ENCODE measurements at regions not wholly inside any gene's neighbourhood (a gene's known extent, or its start where the extent isn't known, plus 50 kb on each side); places are given as distances from the start of the nearest gene placed in this dataset.

DNA sequence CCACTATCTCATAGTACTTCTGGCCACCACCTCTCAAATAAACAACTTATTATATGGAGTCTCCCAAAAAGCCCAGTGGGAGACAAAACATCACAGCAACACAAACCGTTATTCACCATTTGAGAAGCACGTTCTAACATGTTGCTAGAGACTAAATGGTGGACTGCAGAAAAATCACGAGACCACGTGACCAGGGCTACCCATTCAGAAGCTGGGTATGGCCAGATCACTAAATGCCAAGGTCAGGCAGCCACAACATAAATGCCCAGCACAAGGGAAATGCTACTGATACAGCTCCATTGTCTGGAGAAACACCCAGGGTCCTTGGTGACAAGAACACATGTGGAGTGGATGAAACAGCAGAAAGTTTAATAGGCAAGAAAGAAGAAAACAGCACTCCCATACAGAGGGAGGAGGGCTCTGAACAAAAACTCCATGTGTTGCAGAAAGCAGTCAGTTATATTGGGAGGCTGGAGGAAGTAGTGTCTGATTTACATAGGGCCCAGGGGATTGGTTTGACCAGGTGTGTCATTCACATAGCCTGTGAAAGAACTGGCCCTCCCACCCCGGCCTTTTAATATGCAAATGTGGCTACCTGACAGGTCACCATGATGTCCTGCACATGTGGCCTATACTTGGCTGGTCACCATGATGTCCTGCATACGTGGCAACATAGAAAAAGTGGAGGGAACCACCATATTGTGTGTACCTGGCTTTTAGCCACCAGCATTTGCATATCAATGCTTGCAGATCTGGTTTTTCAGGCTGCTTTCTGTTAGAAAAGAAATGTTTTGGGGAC is 97.2 kb downstream of the TRIM36 start:
- Histone ChIP-seq H3K36me3 (ENCODE audit: insufficient read depth, low read length) (no peaks in the 10 kb centered on the region), H3K9me3 (ENCODE audit: low read depth, low read length) (no peaks in the 10 kb centered on the region), H3K4me3 (no peak overlapping the region), H3K9ac (ENCODE audit: insufficient read length) (no peak overlapping the region), H3K27ac (no peak overlapping the region)
- TF ChIP-seq EZH2 (IDR thresholded peaks at IDR 0.05): no peak
- TF ChIP-seq POLR2AphosphoS5 (IDR thresholded peaks at IDR 0.05; ENCODE audit: borderline replicate concordance, low read depth, low read length): no peak
- no peak for TF ChIP-seq FOXP2 (optimal IDR thresholded peaks at IDR 0.05; ENCODE audit: control extremely low read depth, extremely low read length, insufficient read depth)
- no peak for DNase-seq (ENCODE audit: low read depth, low spot score)

GRCh38 chr5:115070737-115071136 is 99.0 kb downstream of the TRIM36 start:
- Histone ChIP-seq H3K4me3 (no peak overlapping the region), H3K27ac (no peak overlapping the region), H3K9ac (ENCODE audit: insufficient read length) (no peak overlapping the region), H3K9me3 (ENCODE audit: low read depth, low read length) (no peaks in the 10 kb centered on the region), H3K36me3 (ENCODE audit: insufficient read depth, low read length) (no peaks in the 10 kb centered on the region)
- no peak for DNase-seq (ENCODE audit: low read depth, low spot score)
- no peak for TF ChIP-seq EZH2 (IDR thresholded peaks at IDR 0.05)
- no peak for TF ChIP-seq POLR2AphosphoS5 (IDR thresholded peaks at IDR 0.05; ENCODE audit: borderline replicate concordance, low read depth, low read length)
- TF ChIP-seq FOXP2 (optimal IDR thresholded peaks at IDR 0.05; ENCODE audit: control extremely low read depth, extremely low read length, insufficient read depth): no peak

DNA sequence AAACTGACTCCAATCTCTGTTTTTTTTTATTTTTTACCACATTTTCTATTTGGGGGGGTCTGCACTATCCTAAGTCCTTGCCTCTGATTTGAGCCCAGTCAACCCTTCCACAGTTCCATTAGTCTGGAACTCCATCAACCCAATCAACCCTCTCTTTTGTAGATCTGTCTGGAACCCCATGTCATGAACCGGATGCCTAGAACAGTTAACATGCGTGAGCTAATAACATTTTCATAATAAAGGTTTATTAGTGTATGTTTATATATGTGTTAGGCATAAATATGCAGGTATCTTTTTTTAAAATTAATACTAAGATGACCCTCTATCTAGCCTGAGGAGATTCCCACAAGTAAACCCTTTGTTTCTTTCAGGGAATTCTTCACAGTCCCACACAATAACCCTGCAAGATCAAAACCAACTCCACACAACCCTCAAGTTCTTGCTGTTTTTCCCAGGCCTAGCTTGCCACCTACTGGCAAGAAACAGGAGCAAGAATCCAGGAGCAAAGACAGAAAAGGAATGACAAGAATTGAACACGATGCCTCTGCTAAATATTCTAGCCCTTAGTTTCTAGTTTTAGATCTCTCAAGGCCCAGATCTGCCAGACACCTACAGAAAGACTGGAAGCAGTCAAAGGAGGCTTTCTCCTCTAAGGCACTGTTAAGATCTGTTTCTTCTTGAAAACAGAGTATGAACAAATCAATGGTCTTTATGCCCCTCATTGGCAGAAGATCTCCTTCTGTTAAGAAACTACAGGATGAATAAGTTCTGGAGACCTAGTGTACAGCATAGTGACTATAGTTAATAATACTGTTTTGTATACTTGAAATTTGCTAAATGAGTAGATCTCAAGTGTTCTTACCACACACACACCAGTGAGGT is 100.4 kb downstream of the TRIM36 start:
- DNase-seq (ENCODE audit: low read depth, low spot score): no peak
- H3K36me3 ChIP-seq (ENCODE audit: insufficient read depth, low read length): no peaks in the 10 kb centered on the region
- H3K9me3 ChIP-seq (ENCODE audit: low read depth, low read length): no peaks in the 10 kb centered on the region
- no peak overlapping the region for H3K27ac ChIP-seq
- no peak overlapping the region for H3K9ac ChIP-seq (ENCODE audit: insufficient read length)
- H3K4me3 ChIP-seq: no peak overlapping the region
- no peak for TF ChIP-seq FOXP2 (optimal IDR thresholded peaks at IDR 0.05; ENCODE audit: control extremely low read depth, extremely low read length, insufficient read depth)
- no peak for TF ChIP-seq EZH2 (IDR thresholded peaks at IDR 0.05)
- no peak for TF ChIP-seq POLR2AphosphoS5 (IDR thresholded peaks at IDR 0.05; ENCODE audit: borderline replicate concordance, low read depth, low read length)

DNA sequence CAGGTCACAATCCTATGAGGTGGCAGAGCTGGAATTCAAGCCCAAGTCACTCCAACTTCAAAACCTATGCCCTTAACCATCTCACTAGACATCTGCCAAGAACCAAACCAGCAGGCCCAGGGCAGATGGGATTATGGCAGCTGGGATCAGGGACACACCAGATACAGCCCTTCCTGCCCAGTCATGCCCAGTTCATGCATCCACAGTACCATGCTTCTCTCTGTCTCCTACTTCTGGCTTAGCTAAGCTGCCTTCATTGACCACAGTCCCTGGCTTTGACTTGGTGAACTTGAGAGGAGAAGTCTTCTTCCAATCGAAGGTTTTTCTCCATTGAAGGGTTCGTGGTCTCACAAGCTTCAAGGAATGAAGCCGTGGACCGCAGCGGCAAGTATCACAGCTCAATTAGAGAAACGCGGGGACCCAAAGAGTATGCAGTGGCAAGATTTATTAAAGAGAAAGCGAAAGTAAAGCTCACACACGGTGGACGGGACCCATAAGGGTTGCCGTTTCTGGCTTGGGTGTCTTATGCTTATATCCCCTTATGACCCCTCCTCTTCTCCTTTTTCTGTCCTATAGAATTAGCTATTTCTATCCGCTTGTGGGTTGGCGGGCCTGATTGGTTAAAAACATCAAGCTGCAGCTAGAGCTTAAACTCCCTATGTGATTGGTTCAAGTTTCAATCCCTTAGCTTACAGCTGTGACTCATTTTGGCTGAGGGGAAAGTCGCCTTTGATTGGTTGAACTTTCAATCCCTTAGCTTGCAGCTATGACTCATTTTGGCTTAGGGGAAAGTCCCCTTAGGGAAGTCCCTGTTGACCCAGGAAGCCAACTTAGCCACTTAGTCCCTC is 101.2 kb downstream of the TRIM36 start:
- no peak for DNase-seq (ENCODE audit: low read depth, low spot score)
- TF ChIP-seq EZH2 (IDR thresholded peaks at IDR 0.05): no peak
- TF ChIP-seq POLR2AphosphoS5 (IDR thresholded peaks at IDR 0.05; ENCODE audit: borderline replicate concordance, low read depth, low read length): no peak
- TF ChIP-seq FOXP2 (optimal IDR thresholded peaks at IDR 0.05; ENCODE audit: control extremely low read depth, extremely low read length, insufficient read depth): no peak
- Histone ChIP-seq H3K36me3 (ENCODE audit: insufficient read depth, low read length) (no peaks in the 10 kb centered on the region), H3K27ac (no peak overlapping the region), H3K9me3 (ENCODE audit: low read depth, low read length) (no peaks in the 10 kb centered on the region), H3K9ac (ENCODE audit: insufficient read length) (no peak overlapping the region), H3K4me3 (no peak overlapping the region)

GRCh38 chr5:115064380-115064779 is 105.3 kb downstream of the TRIM36 start:
- TF ChIP-seq EZH2 (IDR thresholded peaks at IDR 0.05) (no peak), FOXP2 (optimal IDR thresholded peaks at IDR 0.05; ENCODE audit: control extremely low read depth, extremely low read length, insufficient read depth) (no peak), POLR2AphosphoS5 (IDR thresholded peaks at IDR 0.05; ENCODE audit: borderline replicate concordance, low read depth, low read length) (no peak)
- Histone ChIP-seq H3K36me3 (ENCODE audit: insufficient read depth, low read length) (no peaks in the 10 kb centered on the region), H3K4me3 (no peak overlapping the region), H3K9me3 (ENCODE audit: low read depth, low read length) (no peaks in the 10 kb centered on the region), H3K9ac (ENCODE audit: insufficient read length) (no peak overlapping the region), H3K27ac (no peak overlapping the region)
- no peak for DNase-seq (ENCODE audit: low read depth, low spot score)

- H3K4me3 ChIP-seq: no peak overlapping the region
- H3K9ac ChIP-seq (ENCODE audit: insufficient read length): no peak overlapping the region
- TF ChIP-seq EZH2 (IDR thresholded peaks at IDR 0.05) (no peak), POLR2AphosphoS5 (IDR thresholded peaks at IDR 0.05; ENCODE audit: borderline replicate concordance, low read depth, low read length) (no peak), FOXP2 (optimal IDR thresholded peaks at IDR 0.05; ENCODE audit: control extremely low read depth, extremely low read length, insufficient read depth) (no peak)
- no peak overlapping the region for H3K27ac ChIP-seq
- no peaks in the 10 kb centered on the region for H3K36me3 ChIP-seq (ENCODE audit: insufficient read depth, low read length)
- H3K9me3 ChIP-seq (ENCODE audit: low read depth, low read length): no peaks in the 10 kb centered on the region
- no peak for DNase-seq (ENCODE audit: low read depth, low spot score)
Measured at GRCh38 chr5:115054387-115054951, 115.2 kb downstream of the TRIM36 start.

DNA sequence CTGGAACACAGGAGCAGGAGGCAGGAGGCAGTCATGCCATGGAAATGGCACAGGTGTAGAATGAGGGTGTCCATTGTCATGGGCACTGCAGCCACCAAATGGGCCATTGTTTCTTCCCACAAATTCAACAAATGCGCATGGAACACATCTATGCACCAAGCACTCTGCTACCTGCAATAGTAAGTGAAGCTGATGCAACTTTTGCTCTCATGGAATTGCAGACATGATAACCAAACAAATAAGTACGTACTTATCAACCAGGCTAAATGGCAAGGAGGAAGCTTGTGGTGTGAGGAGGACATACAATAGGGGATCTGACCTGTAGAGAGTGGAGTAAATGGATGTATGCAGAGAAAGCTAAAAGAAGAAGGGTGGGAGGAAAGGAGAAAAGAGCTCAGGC is 116.8 kb downstream of the TRIM36 start:
- no peak for TF ChIP-seq POLR2AphosphoS5 (IDR thresholded peaks at IDR 0.05; ENCODE audit: borderline replicate concordance, low read depth, low read length)
- TF ChIP-seq EZH2 (IDR thresholded peaks at IDR 0.05): no peak
- TF ChIP-seq FOXP2 (optimal IDR thresholded peaks at IDR 0.05; ENCODE audit: control extremely low read depth, extremely low read length, insufficient read depth): no peak
- no peak for DNase-seq (ENCODE audit: low read depth, low spot score)

More for the DNA sequence above, 116.8 kb downstream of the TRIM36 start:
- H3K36me3 ChIP-seq (ENCODE audit: insufficient read depth, low read length): no peaks in the 10 kb centered on the region
- H3K9me3 ChIP-seq (ENCODE audit: low read depth, low read length): no peaks in the 10 kb centered on the region
- no peak overlapping the region for H3K9ac ChIP-seq (ENCODE audit: insufficient read length)
- no peak overlapping the region for H3K27ac ChIP-seq
- H3K4me3 ChIP-seq: no peak overlapping the region
